ENCODE measurements at regions not wholly inside any gene's neighbourhood (a gene's known extent, or its start where the extent isn't known, plus 50 kb on each side); places are given as distances from the start of the nearest gene placed in this dataset.

- no peak for TF ChIP-seq EZH2phosphoT487 (IDR thresholded peaks at IDR 0.05; ENCODE audit: borderline replicate concordance, low read length)
- Histone ChIP-seq H3K27me3 (ENCODE audit: control insufficient read depth, low read length) (no peaks in the 10 kb centered on the region), H3K27ac (ENCODE audit: low read depth, low read length) (no peak overlapping the region), H3K4me2 (ENCODE audit: low read length) (no peak overlapping the region), H3K4me3 (ENCODE audit: low read length) (no peak overlapping the region), H3K79me2 (ENCODE audit: control insufficient read depth, low read length) (no peaks in the 10 kb centered on the region), H4K20me1 (ENCODE audit: control insufficient read depth, insufficient read depth, low read depth, low read length) (no peaks in the 10 kb centered on the region), H3K4me1 (ENCODE audit: control insufficient read depth, low read length) (no peaks in the 10 kb centered on the region), H3F3A (ENCODE audit: control insufficient read depth, insufficient read depth) (no peaks in the 10 kb centered on the region), H3K9me3 (ENCODE audit: control insufficient read depth, insufficient read depth, low read length) (peaks cover 6% of the 10 kb centered on the region; the same call in 1 of the 2 replicates), H3K9me2 (replicated peaks; ENCODE audit: control insufficient read depth, low read length) (no peaks in the 10 kb centered on the region), H3K36me3 (ENCODE audit: control insufficient read depth, low read length) (no peaks in the 10 kb centered on the region)
Measured at GRCh38 chr1:194167956-194168640, 981.7 kb upstream of the B3GALT2 start.

- H3K9me3 ChIP-seq (ENCODE audit: control insufficient read depth, insufficient read depth, low read length), result peaks cover 6% of the 10 kb centered on the region; the same call in 1 of the 2 replicates
- H3K4me2 ChIP-seq (ENCODE audit: low read length), result no peak overlapping the region
- H3K27me3 ChIP-seq (ENCODE audit: control insufficient read depth, low read length), result no peaks in the 10 kb centered on the region
- H3K9me2 ChIP-seq (replicated peaks; ENCODE audit: control insufficient read depth, low read length), result no peaks in the 10 kb centered on the region
- H3K36me3 ChIP-seq (ENCODE audit: control insufficient read depth, low read length), result no peaks in the 10 kb centered on the region
- TF ChIP-seq EZH2phosphoT487 (IDR thresholded peaks at IDR 0.05; ENCODE audit: borderline replicate concordance, low read length) (no peak), CTCF (IDR thresholded peaks at IDR 0.05; ENCODE audit: low read depth, low read length, poor library complexity, severe bottlenecking) (no peak)
- no peaks in the 10 kb centered on the region for H3K79me2 ChIP-seq (ENCODE audit: control insufficient read depth, low read length)
- H3K4me3 ChIP-seq (ENCODE audit: low read length), result no peak overlapping the region
- H4K20me1 ChIP-seq (ENCODE audit: control insufficient read depth, insufficient read depth, low read depth, low read length), result no peaks in the 10 kb centered on the region
- H3K27ac ChIP-seq (ENCODE audit: low read depth, low read length), result no peak overlapping the region
- no peaks in the 10 kb centered on the region for H3K4me1 ChIP-seq (ENCODE audit: control insufficient read depth, low read length)
- no peaks in the 10 kb centered on the region for H3F3A ChIP-seq (ENCODE audit: control insufficient read depth, insufficient read depth)
Measured at GRCh38 chr1:194164755-194165154, 978.3 kb upstream of the B3GALT2 start.

- Histone ChIP-seq H3K27me3 (ENCODE audit: control insufficient read depth, low read length) (no peaks in the 10 kb centered on the region), H3K9me3 (ENCODE audit: control insufficient read depth, insufficient read depth, low read length) (peaks cover 6% of the 10 kb centered on the region; the same call in 1 of the 2 replicates), H4K20me1 (ENCODE audit: control insufficient read depth, insufficient read depth, low read depth, low read length) (no peaks in the 10 kb centered on the region), H3K4me1 (ENCODE audit: control insufficient read depth, low read length) (no peaks in the 10 kb centered on the region), H3K9me2 (replicated peaks; ENCODE audit: control insufficient read depth, low read length) (no peaks in the 10 kb centered on the region), H3F3A (ENCODE audit: control insufficient read depth, insufficient read depth) (no peaks in the 10 kb centered on the region), H3K4me2 (ENCODE audit: low read length) (no peak overlapping the region), H3K79me2 (ENCODE audit: control insufficient read depth, low read length) (no peaks in the 10 kb centered on the region), H3K4me3 (ENCODE audit: low read length) (no peak overlapping the region), H3K27ac (ENCODE audit: low read depth, low read length) (no peak overlapping the region), H3K36me3 (ENCODE audit: control insufficient read depth, low read length) (no peaks in the 10 kb centered on the region)
- no peak for TF ChIP-seq CTCF (IDR thresholded peaks at IDR 0.05; ENCODE audit: low read depth, low read length, poor library complexity, severe bottlenecking)
- no peak for TF ChIP-seq EZH2phosphoT487 (IDR thresholded peaks at IDR 0.05; ENCODE audit: borderline replicate concordance, low read length)
Measured at GRCh38 chr1:194161591-194161990, 975.2 kb upstream of the B3GALT2 start.

GRCh38 chr1:194159941-194160340, 973.5 kb upstream of the B3GALT2 start:
- H3K9me3 ChIP-seq (ENCODE audit: control insufficient read depth, insufficient read depth, low read length), result peaks cover 6% of the 10 kb centered on the region; the same call in 1 of the 2 replicates
- TF ChIP-seq CTCF (IDR thresholded peaks at IDR 0.05; ENCODE audit: low read depth, low read length, poor library complexity, severe bottlenecking) (no peak), EZH2phosphoT487 (IDR thresholded peaks at IDR 0.05; ENCODE audit: borderline replicate concordance, low read length) (no peak)
- no peaks in the 10 kb centered on the region for H4K20me1 ChIP-seq (ENCODE audit: control insufficient read depth, insufficient read depth, low read depth, low read length)
- H3K4me3 ChIP-seq (ENCODE audit: low read length), result no peak overlapping the region
- no peaks in the 10 kb centered on the region for H3K27me3 ChIP-seq (ENCODE audit: control insufficient read depth, low read length)
- H3F3A ChIP-seq (ENCODE audit: control insufficient read depth, insufficient read depth), result no peaks in the 10 kb centered on the region
- no peak overlapping the region for H3K27ac ChIP-seq (ENCODE audit: low read depth, low read length)
- no peak overlapping the region for H3K4me2 ChIP-seq (ENCODE audit: low read length)
- H3K79me2 ChIP-seq (ENCODE audit: control insufficient read depth, low read length), result no peaks in the 10 kb centered on the region
- peaks cover 5% of the 10 kb centered on the region for H3K4me1 ChIP-seq (ENCODE audit: control insufficient read depth, low read length)
- H3K36me3 ChIP-seq (ENCODE audit: control insufficient read depth, low read length), result no peaks in the 10 kb centered on the region
- no peaks in the 10 kb centered on the region for H3K9me2 ChIP-seq (replicated peaks; ENCODE audit: control insufficient read depth, low read length)
